ENCODE measurements at regions not wholly inside any gene's neighbourhood (a gene's known extent, or its start where the extent isn't known, plus 50 kb on each side); places are given as distances from the start of the nearest gene placed in this dataset.
"Not testable (repeated sequence)": the region's sequence is repeated elsewhere in the genome, so short reads cannot be mapped to it uniquely, and the experiment has no call there.

DNA sequence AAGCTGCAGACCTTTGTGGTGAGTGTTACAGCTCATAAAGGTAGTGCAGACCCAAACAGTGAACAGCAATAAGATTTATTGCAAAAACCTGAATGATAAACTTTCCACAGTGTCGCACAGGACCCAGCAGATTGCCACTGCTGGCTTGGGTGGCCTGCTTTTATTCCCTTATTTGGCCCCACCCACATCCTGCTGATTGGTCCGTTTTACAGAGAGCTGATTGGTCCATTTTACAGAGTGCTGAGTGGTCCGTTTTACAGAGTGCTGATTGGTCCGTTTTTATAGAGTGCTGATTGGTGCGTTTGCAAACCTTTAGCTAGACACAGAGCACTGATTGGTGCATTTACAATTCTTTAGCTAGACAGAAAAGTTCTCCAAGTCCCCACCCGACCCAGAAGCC is 127.7 kb upstream of the UBE3A start:
- H3K4me3 Mint-ChIP-seq; POLR2A ChIA-PET; ATAC-seq; H3K27ac Mint-ChIP-seq; H3K36me3 ChIP-seq (ENCODE audit: control insufficient read depth in 2 of 3, insufficient read depth in 3 of 3, low read length in 3 of 3); H3K9me3 ChIP-seq (ENCODE audit: control insufficient read depth in 2 of 3, low read length in 3 of 3); H3K4me1 Mint-ChIP-seq; intact Hi-C loops (cut with micrococcal nuclease); H3K27ac ChIP-seq (ENCODE audit: low read depth, low read length); H3K27me3 ChIP-seq (ENCODE audit: control insufficient read depth in 2 of 2, insufficient read depth in 2 of 2, low read length in 2 of 2); DNase-seq; H3K36me3 Mint-ChIP-seq; H3K4me3 ChIP-seq (ENCODE audit: low read length); CTCF ChIA-PET; H3K4me1 ChIP-seq (ENCODE audit: control insufficient read depth in 2 of 2, insufficient read depth in 2 of 2, low read length in 2 of 2): not testable (repeated sequence)
- H3K9me3 Mint-ChIP-seq = peaks cover 0 to 18% (median 4%) of the 10 kb centered on the region in 11 donors
- peaks cover 0 to 11% (median 0%) of the 10 kb centered on the region in 5 donors for H3K27me3 Mint-ChIP-seq

DNA sequence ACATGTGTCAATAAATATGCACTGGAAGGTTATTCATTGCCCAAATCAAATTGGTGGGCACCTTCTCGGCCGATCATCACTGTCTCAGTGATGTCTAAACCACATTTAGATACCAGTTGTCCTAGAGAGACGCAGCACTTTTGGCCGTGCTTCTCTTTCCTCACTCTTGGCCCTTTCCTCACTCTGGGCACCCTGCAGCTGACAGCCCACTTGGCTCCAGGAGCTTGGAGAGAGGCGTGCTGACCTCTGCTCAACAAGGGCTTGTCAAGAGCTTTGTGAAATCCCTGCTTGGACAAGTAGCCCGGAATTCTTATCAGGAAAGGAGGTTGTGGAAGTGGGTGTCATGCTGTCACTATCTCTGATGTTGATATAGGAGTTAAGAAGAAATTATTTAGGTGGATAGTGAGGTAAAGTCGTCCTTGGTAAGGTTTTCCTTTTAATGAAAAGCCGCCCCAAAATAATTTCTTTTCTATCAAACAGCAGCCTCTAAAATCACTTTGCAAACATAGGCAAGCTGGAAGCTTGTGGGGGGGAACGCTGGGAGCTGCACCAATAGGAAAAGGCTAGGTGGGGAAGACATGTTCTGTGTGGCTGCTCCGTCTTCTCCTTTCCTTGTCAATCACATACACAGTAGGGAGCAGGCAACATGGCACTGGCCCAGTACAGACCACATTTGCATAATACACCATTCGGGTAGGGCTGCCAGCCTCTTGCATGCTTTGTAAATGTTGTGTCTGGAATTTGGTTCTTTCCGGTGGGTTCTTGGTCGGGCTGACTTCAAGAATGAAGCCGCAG is 126.8 kb upstream of the UBE3A start:
- Histone ChIP-seq H3K9me3 (ENCODE audit: control insufficient read depth in 2 of 3, low read length in 3 of 3) (no peaks in the 10 kb centered on the region), H3K27ac (ENCODE audit: low read depth, low read length) (no peak overlapping the region), H3K27me3 (ENCODE audit: control insufficient read depth in 2 of 2, insufficient read depth in 2 of 2, low read length in 2 of 2) (no peaks in the 10 kb centered on the region), H3K36me3 (ENCODE audit: control insufficient read depth in 2 of 3, insufficient read depth in 3 of 3, low read length in 3 of 3) (no peaks in the 10 kb centered on the region), H3K4me1 (ENCODE audit: control insufficient read depth in 2 of 2, insufficient read depth in 2 of 2, low read length in 2 of 2) (no peaks in the 10 kb centered on the region), H3K4me3 (ENCODE audit: low read length) (no peak overlapping the region)
- peaks cover 0 to 10% (median 0%) of the 10 kb centered on the region in 5 donors for H3K27me3 Mint-ChIP-seq
- CTCF ChIA-PET = no interaction called here
- H3K9me3 Mint-ChIP-seq = peaks cover 0 to 18% (median 4%) of the 10 kb centered on the region in 11 donors
- no peaks in the 10 kb centered on the region for H3K4me1 Mint-ChIP-seq
- intact Hi-C loops (cut with micrococcal nuclease) = no loop called here
- DNase-seq = no peak
- no peak overlapping the region for H3K4me3 Mint-ChIP-seq
- H3K36me3 Mint-ChIP-seq = no peaks in the 10 kb centered on the region
- no peak overlapping the region for H3K27ac Mint-ChIP-seq
- POLR2A ChIA-PET = no interaction called here
- ATAC-seq = no peak

DNA sequence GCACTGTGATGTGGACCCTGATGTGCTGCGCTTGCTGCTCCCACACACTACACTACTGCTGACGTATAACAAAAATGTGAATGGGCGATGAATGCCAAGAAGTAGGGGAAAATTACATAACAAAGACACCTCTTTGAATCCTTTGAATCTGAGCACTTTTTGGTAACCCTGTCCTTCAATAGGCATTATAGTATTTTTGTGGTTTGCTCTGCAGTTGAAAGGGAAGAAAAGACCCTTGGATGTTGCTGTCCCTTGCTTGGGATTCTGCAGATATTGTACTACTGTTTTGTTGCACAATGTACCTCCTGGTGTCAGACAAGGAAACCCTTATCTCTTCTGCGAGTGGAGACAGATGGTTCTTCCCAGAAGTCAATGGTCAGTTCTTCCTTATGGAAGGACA is 124.8 kb upstream of the UBE3A start:
- no peaks in the 10 kb centered on the region for H3K4me1 Mint-ChIP-seq
- H3K4me3 ChIP-seq (ENCODE audit: low read length) = no peak overlapping the region
- no peak overlapping the region for H3K27ac ChIP-seq (ENCODE audit: low read depth, low read length)
- H3K36me3 Mint-ChIP-seq = no peaks in the 10 kb centered on the region
- H3K9me3 Mint-ChIP-seq = peaks cover 0 to 14% (median 5%) of the 10 kb centered on the region in 11 donors
- POLR2A ChIA-PET = no interaction called here
- H3K27me3 ChIP-seq (ENCODE audit: control insufficient read depth in 2 of 2, insufficient read depth in 2 of 2, low read length in 2 of 2) = no peaks in the 10 kb centered on the region
- DNase-seq (no peak), ATAC-seq (no peak)
- H3K9me3 ChIP-seq (ENCODE audit: control insufficient read depth in 2 of 3, low read length in 3 of 3) = no peaks in the 10 kb centered on the region
- H3K4me1 ChIP-seq (ENCODE audit: control insufficient read depth in 2 of 2, insufficient read depth in 2 of 2, low read length in 2 of 2) = no peaks in the 10 kb centered on the region
- intact Hi-C loops (cut with micrococcal nuclease) = no loop called here
- peaks cover 0 to 13% (median 0%) of the 10 kb centered on the region in 5 donors for H3K27me3 Mint-ChIP-seq
- H3K36me3 ChIP-seq (ENCODE audit: control insufficient read depth in 2 of 3, insufficient read depth in 3 of 3, low read length in 3 of 3) = no peaks in the 10 kb centered on the region
- H3K4me3 Mint-ChIP-seq = no peak overlapping the region
- no peak overlapping the region for H3K27ac Mint-ChIP-seq
- CTCF ChIA-PET = no interaction called here

DNA sequence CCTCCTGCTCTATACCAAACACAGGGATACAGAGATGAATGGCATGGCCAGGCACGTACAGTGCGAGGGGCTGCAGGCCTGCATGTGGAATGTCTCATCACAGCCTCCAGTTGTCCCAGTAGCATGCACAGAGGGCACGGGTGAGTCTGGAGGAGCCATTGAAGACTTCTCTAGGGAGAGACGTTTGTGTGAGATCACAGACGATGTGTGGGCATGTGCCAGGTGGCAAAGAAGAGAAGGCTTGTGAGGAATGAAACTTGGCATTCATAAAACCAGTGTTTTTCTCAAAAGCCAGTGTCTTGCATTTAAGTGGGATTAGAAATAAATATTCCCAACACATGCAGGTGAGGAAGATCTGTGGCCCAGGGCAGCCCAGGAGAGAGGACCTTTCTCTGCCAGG is 119.1 kb upstream of the UBE3A start:
- ChIA-PET CTCF (no interaction called here), POLR2A (no interaction called here)
- intact Hi-C loops (cut with micrococcal nuclease) = no loop called here

DNA sequence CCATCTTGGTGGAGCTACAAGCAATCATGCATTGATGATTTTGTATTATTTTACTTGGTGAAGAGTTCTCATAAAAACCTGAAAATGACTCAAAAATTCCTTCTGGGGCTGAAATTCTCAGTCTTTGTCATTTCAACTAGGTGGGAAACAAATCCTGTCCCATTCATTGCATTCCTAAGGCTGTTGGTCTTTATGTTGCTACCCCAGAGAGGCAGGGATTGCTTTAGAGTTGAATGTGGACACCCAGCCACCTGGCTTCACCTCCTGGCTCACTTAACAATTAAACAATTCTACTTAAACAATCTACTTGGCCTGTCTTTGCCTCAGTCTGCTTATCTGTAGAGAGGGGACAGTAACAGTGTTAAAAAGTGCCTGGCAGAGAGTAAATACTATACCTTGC is 117.3 kb upstream of the UBE3A start:
- no peak overlapping the region for H3K27ac ChIP-seq (ENCODE audit: low read depth, low read length)
- ATAC-seq = no peak
- CTCF ChIA-PET = no interaction called here
- no peak overlapping the region for H3K4me3 ChIP-seq (ENCODE audit: low read length)
- DNase-seq = no peak
- no peak overlapping the region for H3K4me3 Mint-ChIP-seq
- no peaks in the 10 kb centered on the region for H3K36me3 Mint-ChIP-seq
- no peak overlapping the region for H3K27ac Mint-ChIP-seq
- POLR2A ChIA-PET = no interaction called here
- no peaks in the 10 kb centered on the region for H3K9me3 ChIP-seq (ENCODE audit: control insufficient read depth in 2 of 3, low read length in 3 of 3)
- H3K9me3 Mint-ChIP-seq = peaks cover 0 to 7% (median 2%) of the 10 kb centered on the region in 11 donors
- H3K4me1 ChIP-seq (ENCODE audit: control insufficient read depth in 2 of 2, insufficient read depth in 2 of 2, low read length in 2 of 2) = no peaks in the 10 kb centered on the region
- no peaks in the 10 kb centered on the region for H3K36me3 ChIP-seq (ENCODE audit: control insufficient read depth in 2 of 3, insufficient read depth in 3 of 3, low read length in 3 of 3)
- intact Hi-C loops (cut with micrococcal nuclease) = no loop called here
- peaks cover 0 to 23% (median 4%) of the 10 kb centered on the region in 5 donors for H3K27me3 Mint-ChIP-seq
- H3K4me1 Mint-ChIP-seq = no peaks in the 10 kb centered on the region
- H3K27me3 ChIP-seq (ENCODE audit: control insufficient read depth in 2 of 2, insufficient read depth in 2 of 2, low read length in 2 of 2) = no peaks in the 10 kb centered on the region

More for the DNA sequence above, 119.1 kb upstream of the UBE3A start:
- DNase-seq = no peak
- no peak overlapping the region for H3K27ac ChIP-seq (ENCODE audit: low read depth, low read length)
- no peaks in the 10 kb centered on the region for H3K27me3 ChIP-seq (ENCODE audit: control insufficient read depth in 2 of 2, insufficient read depth in 2 of 2, low read length in 2 of 2)
- no peak overlapping the region for H3K27ac Mint-ChIP-seq
- peaks cover 0 to 27% (median 4%) of the 10 kb centered on the region in 5 donors for H3K27me3 Mint-ChIP-seq
- no peaks in the 10 kb centered on the region for H3K4me1 ChIP-seq (ENCODE audit: control insufficient read depth in 2 of 2, insufficient read depth in 2 of 2, low read length in 2 of 2)
- no peaks in the 10 kb centered on the region for H3K9me3 ChIP-seq (ENCODE audit: control insufficient read depth in 2 of 3, low read length in 3 of 3)
- H3K9me3 Mint-ChIP-seq = peaks cover 0 to 7% (median 2%) of the 10 kb centered on the region in 11 donors
- H3K4me1 Mint-ChIP-seq = no peaks in the 10 kb centered on the region
- H3K36me3 ChIP-seq (ENCODE audit: control insufficient read depth in 2 of 3, insufficient read depth in 3 of 3, low read length in 3 of 3) = no peaks in the 10 kb centered on the region
- no peak for ATAC-seq
- no peak overlapping the region for H3K4me3 ChIP-seq (ENCODE audit: low read length)
- no peak overlapping the region for H3K4me3 Mint-ChIP-seq
- H3K36me3 Mint-ChIP-seq = no peaks in the 10 kb centered on the region

DNA sequence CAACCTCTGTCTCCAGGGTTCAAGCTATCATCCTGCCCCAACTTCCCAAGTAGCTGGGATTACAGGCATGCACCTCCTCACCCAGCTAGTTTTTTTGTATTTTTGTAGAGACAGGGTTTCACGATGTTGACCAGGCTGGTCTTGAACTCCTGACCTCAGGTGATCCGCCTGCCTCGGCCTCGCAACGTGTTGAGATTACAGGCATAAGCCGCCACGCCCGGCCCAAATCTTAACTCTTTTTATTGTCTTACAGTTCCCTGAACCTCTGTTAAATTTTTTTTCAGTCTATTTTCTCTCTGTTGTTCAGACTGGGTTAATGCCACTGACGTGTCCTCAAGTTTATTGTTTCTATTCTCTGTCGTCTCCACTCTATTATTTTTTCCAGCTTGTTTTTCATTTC is 115.8 kb upstream of the UBE3A start:
- H3K36me3 Mint-ChIP-seq = no peaks in the 10 kb centered on the region
- ATAC-seq (no peak), DNase-seq (no peak)
- CTCF ChIA-PET = no interaction called here
- H3K4me3 Mint-ChIP-seq = no peak overlapping the region
- POLR2A ChIA-PET = no interaction called here
- H3K9me3 ChIP-seq (ENCODE audit: control insufficient read depth in 2 of 3, low read length in 3 of 3) = no peaks in the 10 kb centered on the region
- intact Hi-C loops (cut with micrococcal nuclease) = no loop called here
- no peaks in the 10 kb centered on the region for H3K4me1 Mint-ChIP-seq
- H3K4me3 ChIP-seq (ENCODE audit: low read length) = no peak overlapping the region
- H3K27ac Mint-ChIP-seq = no peak overlapping the region
- H3K27me3 ChIP-seq (ENCODE audit: control insufficient read depth in 2 of 2, insufficient read depth in 2 of 2, low read length in 2 of 2) = no peaks in the 10 kb centered on the region
- peaks cover 0 to 7% (median 2%) of the 10 kb centered on the region in 11 donors for H3K9me3 Mint-ChIP-seq
- no peak overlapping the region for H3K27ac ChIP-seq (ENCODE audit: low read depth, low read length)
- H3K27me3 Mint-ChIP-seq = peaks cover 0 to 26% (median 4%) of the 10 kb centered on the region in 5 donors
- no peaks in the 10 kb centered on the region for H3K36me3 ChIP-seq (ENCODE audit: control insufficient read depth in 2 of 3, insufficient read depth in 3 of 3, low read length in 3 of 3)
- H3K4me1 ChIP-seq (ENCODE audit: control insufficient read depth in 2 of 2, insufficient read depth in 2 of 2, low read length in 2 of 2) = no peaks in the 10 kb centered on the region

DNA sequence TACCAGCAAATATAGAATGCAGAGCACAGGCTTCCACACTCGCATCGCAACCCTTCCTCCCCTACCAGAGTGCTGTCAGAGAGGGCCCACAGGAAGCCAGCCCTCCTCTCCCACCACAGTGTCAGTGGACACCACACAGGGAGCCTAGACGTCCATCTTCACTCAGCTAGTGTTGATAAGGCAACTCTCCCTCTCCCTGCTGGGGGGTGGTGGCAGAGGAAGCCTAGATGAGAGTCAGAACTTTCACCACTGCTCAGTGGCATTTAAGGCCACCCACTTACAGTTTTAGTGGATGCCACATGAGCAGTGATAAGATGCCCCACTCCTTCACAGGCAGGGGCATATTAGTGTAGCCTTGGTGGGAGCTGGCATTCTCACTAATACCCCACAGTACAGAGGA is 109.8 kb upstream of the UBE3A start:
- Histone ChIP-seq H3K27ac (ENCODE audit: low read depth, low read length) (no peak overlapping the region), H3K9me3 (ENCODE audit: control insufficient read depth in 2 of 3, low read length in 3 of 3) (no peaks in the 10 kb centered on the region), H3K4me3 (ENCODE audit: low read length) (no peak overlapping the region), H3K4me1 (ENCODE audit: control insufficient read depth in 2 of 2, insufficient read depth in 2 of 2, low read length in 2 of 2) (no peaks in the 10 kb centered on the region), H3K36me3 (ENCODE audit: control insufficient read depth in 2 of 3, insufficient read depth in 3 of 3, low read length in 3 of 3) (no peaks in the 10 kb centered on the region), H3K27me3 (ENCODE audit: control insufficient read depth in 2 of 2, insufficient read depth in 2 of 2, low read length in 2 of 2) (no peaks in the 10 kb centered on the region)
- H3K27me3 Mint-ChIP-seq = peaks cover 0 to 20% (median 4%) of the 10 kb centered on the region in 5 donors
- DNase-seq (no peak), ATAC-seq (no peak)
- peaks cover 0 to 15% (median 3%) of the 10 kb centered on the region in 11 donors for H3K9me3 Mint-ChIP-seq
- peak overlapping the region in 1 of 10 donors; percentile 39 for H3K4me3 Mint-ChIP-seq
- CTCF ChIA-PET = no interaction called here
- intact Hi-C loops (cut with micrococcal nuclease) = no loop called here
- no peaks in the 10 kb centered on the region for H3K36me3 Mint-ChIP-seq
- H3K4me1 Mint-ChIP-seq = no peaks in the 10 kb centered on the region
- POLR2A ChIA-PET = no interaction called here
- H3K27ac Mint-ChIP-seq = no peak overlapping the region
